CD4-positive, alpha-beta memory T cell (primary cell): ENCODE measurements at regions not wholly inside any gene's neighbourhood (a gene's known extent, or its start where the extent isn't known, plus 50 kb on each side); places are given as distances from the start of the nearest gene placed in this dataset.

Experiments used
- CTCF ChIA-PET: fragments of 350-600 bp; sonication (Branson Sonifier 250); formaldehyde crosslinking; loops from one replicate; lab custom pipeline; 2021; ENCODE audit warnings: inconsistent platforms; ENCODE audit not compliant: partially characterized antibody; lab: Charles Lee
- POLR2A ChIA-PET: fragments of 350-600 bp; sonication (Branson Sonifier 250); formaldehyde crosslinking; loops from one replicate; lab custom pipeline; 2021; ENCODE audit not compliant: partially characterized antibody; lab: Charles Lee
- DNase-seq, 5 donors: peaks; one replicate each; pipeline versions ENCODE4 v3.0.0 to v3.0.0-alpha.2; 2020 to 2022; ENCODE audit warnings: mixed read lengths in 1 of 5
- H3K27ac ChIP-seq: one replicate; pipeline ENCODE4 v1.7.0; 2013; ENCODE audit warnings: low read depth, low read length
- H3K27me3 ChIP-seq: 2 replicates; pipeline ENCODE4 v1.7.0; 2013; ENCODE audit warnings: mild to moderate bottlenecking, low read length, moderate library complexity; ENCODE audit not compliant: insufficient read depth
- H3K36me3 ChIP-seq: 2 replicates; pipeline ENCODE4 v1.7.0; 2013; ENCODE audit warnings: mild to moderate bottlenecking, low read length, moderate library complexity; ENCODE audit not compliant: insufficient read depth
- H3K4me1 ChIP-seq: 2 replicates; pipeline ENCODE4 v1.7.0; 2013; ENCODE audit warnings: mild to moderate bottlenecking, low read length, moderate library complexity; ENCODE audit not compliant: insufficient read depth
- H3K4me3 ChIP-seq, 2 donors: one replicate each; pipeline ENCODE4 v1.7.0; 2013; ENCODE audit warnings: low read length in 2 of 2, mild to moderate bottlenecking in 1 of 2
- H3K9me3 ChIP-seq, 2 donors: one replicate each; pipeline ENCODE4 v1.7.0; 2013; ENCODE audit warnings: low read length in 2 of 2, control low read depth in 1 of 2; ENCODE audit not compliant: control insufficient read depth in 1 of 2
- H3K27ac Mint-ChIP-seq, 7 donors: one replicate each; pipeline ENCODE4 v1.8.0; 2020 to 2021; ENCODE audit warnings: mixed read lengths in 7 of 7, mild to moderate bottlenecking in 6 of 7, inconsistent platforms in 3 of 7, moderate library complexity in 3 of 7
- H3K27me3 Mint-ChIP-seq, 2 donors: one replicate each; pipeline ENCODE4 v1.8.0; 2020 to 2021; ENCODE audit warnings: mixed read lengths in 2 of 2
- H3K36me3 Mint-ChIP-seq, 2 donors: one replicate each; pipeline ENCODE4 v1.8.0; 2020 to 2021; ENCODE audit warnings: mixed read lengths in 2 of 2, inconsistent platforms in 1 of 2, mild to moderate bottlenecking in 1 of 2
- H3K4me1 Mint-ChIP-seq, 4 donors: one replicate each; pipeline ENCODE4 v1.8.0; 2020 to 2021; ENCODE audit warnings: mixed read lengths in 4 of 4, mild to moderate bottlenecking in 1 of 4
- H3K4me3 Mint-ChIP-seq, 8 donors: one replicate each; pipeline ENCODE4 v1.8.0; 2020 to 2021; ENCODE audit warnings: mixed read lengths in 8 of 8, mild to moderate bottlenecking in 7 of 8, moderate library complexity in 6 of 8, inconsistent platforms in 3 of 8
- H3K9me3 Mint-ChIP-seq, 8 donors: one replicate each; pipeline ENCODE4 v1.8.0; 2020 to 2021; ENCODE audit warnings: mixed read lengths in 8 of 8, mild to moderate bottlenecking in 5 of 8, inconsistent platforms in 3 of 8, moderate library complexity in 1 of 8
- intact Hi-C: fragments of 100-400 bp; cut with micrococcal nuclease; formaldehyde crosslinking; loops from one replicate; pipeline ENCODE4 v1.15.1; 2023

DNA sequence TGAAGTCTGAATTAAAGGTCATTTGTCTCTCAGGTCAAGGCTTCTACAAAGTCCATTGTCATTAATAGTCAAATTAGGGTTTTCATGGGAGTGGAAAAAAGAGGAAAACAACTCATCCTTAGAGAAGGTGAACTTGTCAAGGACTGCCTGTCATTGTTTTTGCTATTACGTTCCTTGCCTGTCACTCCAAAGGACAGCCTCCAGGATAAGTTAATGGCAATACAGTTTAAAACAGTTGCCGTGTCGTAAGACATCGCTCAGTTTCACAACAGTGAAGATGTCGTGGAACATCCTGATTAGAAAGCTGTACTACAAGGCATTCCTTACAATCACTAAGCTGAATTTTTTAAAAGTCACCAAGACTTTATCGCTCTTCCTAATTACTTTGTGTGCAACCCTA lies 466.8 kb upstream of the SMIM31 start:
- Mint-ChIP-seq H3K27ac (no peak overlapping the region), H3K9me3 (peaks cover 0 to 1% (median 0%) of the 10 kb centered on the region in 8 donors), H3K4me3 (no peak overlapping the region), H3K27me3 (no peaks in the 10 kb centered on the region), H3K36me3 (no peaks in the 10 kb centered on the region), H3K4me1 (no peaks in the 10 kb centered on the region)
- Histone ChIP-seq H3K27ac (no peak overlapping the region), H3K36me3 (no peaks in the 10 kb centered on the region), H3K4me3 (no peak overlapping the region), H3K4me1 (no peaks in the 10 kb centered on the region), H3K9me3 (no peaks in the 10 kb centered on the region), H3K27me3 (no peaks in the 10 kb centered on the region)
- CTCF ChIA-PET, result interaction anchor here (0.8 kb wide), 1 partner anchor 39 kb away, joined by 3 read pairs; no protein-coding TSS in a partner anchor
- POLR2A ChIA-PET, result no interaction called here
- intact Hi-C loops, result no loop called here
- no peak for DNase-seq

DNA sequence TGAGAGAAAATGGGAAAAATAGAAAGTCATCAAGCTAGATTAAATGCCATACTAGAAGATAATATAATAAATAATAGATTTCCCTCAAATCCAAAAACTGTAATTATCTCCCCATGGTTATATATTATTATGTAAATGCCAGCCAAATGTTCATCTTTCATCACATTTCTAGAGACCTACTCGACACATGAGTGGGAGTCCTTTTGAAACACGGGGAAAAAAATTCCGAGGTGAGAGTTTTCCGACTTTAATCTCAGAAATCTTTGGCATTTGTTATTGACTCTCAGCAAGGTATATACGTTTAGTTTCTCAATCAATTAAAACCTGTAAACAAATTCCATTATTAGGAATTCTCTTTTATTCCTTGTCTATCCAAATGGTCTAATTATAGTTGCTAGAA lies 465.4 kb upstream of the SMIM31 start:
- no peaks in the 10 kb centered on the region for H3K9me3 ChIP-seq
- H3K4me1 ChIP-seq, result no peaks in the 10 kb centered on the region
- H3K9me3 Mint-ChIP-seq, result peaks cover 0 to 1% (median 0%) of the 10 kb centered on the region in 8 donors
- H3K36me3 ChIP-seq, result no peaks in the 10 kb centered on the region
- no peak overlapping the region for H3K27ac ChIP-seq
- H3K4me3 Mint-ChIP-seq, result no peak overlapping the region
- intact Hi-C loops, result no loop called here
- CTCF ChIA-PET, result no interaction called here
- POLR2A ChIA-PET, result no interaction called here
- no peak overlapping the region for H3K4me3 ChIP-seq
- no peaks in the 10 kb centered on the region for H3K27me3 Mint-ChIP-seq
- H3K27me3 ChIP-seq, result no peaks in the 10 kb centered on the region
- H3K27ac Mint-ChIP-seq, result no peak overlapping the region
- no peaks in the 10 kb centered on the region for H3K4me1 Mint-ChIP-seq
- no peak for DNase-seq
- H3K36me3 Mint-ChIP-seq, result no peaks in the 10 kb centered on the region

DNA sequence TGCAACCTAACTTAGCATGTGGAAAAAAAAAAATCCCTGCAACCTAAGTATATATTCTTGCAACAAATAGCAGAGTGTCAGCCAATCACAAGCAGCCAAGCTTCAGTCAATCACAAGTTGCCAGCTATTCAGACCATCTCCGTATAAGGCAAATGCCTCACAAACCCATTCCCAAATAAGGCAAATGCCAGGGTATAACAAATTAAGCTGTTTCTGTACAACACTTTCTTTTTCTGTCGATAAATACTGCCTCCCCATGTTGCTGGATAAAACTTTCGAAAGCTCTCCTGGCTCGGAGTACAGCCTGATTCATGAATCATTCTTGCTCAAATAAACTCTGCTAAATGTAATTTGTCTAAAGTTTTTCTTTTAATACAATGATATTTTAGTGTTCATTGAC lies 460.7 kb upstream of the SMIM31 start:
- H3K9me3 Mint-ChIP-seq, result peaks cover 0 to 3% (median 0%) of the 10 kb centered on the region in 8 donors
- Histone ChIP-seq H3K36me3 (no peaks in the 10 kb centered on the region), H3K4me3 (no peak overlapping the region), H3K4me1 (no peaks in the 10 kb centered on the region), H3K9me3 (no peaks in the 10 kb centered on the region), H3K27me3 (no peaks in the 10 kb centered on the region), H3K27ac (no peak overlapping the region)
- no peak overlapping the region for H3K4me3 Mint-ChIP-seq
- H3K27me3 Mint-ChIP-seq, result no peaks in the 10 kb centered on the region
- no peaks in the 10 kb centered on the region for H3K36me3 Mint-ChIP-seq
- DNase-seq, result no peak
- H3K27ac Mint-ChIP-seq, result no peak overlapping the region
- no peaks in the 10 kb centered on the region for H3K4me1 Mint-ChIP-seq
- intact Hi-C loops, result no loop called here
- ChIA-PET POLR2A (no interaction called here), CTCF (interaction anchor here (0.6 kb wide), 1 partner anchor 910 kb away, joined by 3 read pairs; no protein-coding TSS in a partner anchor)

DNA sequence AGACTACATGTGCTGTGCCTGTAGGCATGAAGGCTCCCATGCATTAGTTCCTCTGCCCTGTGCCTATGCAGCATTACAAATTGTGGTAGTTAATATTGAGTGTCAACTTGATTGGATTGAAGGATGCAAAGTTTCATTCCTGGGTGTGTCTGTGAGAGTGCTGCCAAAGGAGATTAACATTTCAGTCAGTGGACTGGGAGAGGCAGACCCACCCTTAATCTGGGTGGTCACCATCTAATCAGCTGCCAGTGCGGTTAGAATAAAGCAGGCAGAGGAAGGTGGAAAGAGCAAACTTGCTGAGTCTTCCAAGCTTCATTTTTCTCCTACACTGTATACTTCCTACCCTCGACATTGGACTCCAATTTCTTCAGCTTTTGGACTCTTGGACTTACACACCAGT lies 460.2 kb upstream of the SMIM31 start:
- Mint-ChIP-seq H3K4me1 (no peaks in the 10 kb centered on the region), H3K27ac (no peak overlapping the region), H3K27me3 (no peaks in the 10 kb centered on the region), H3K36me3 (no peaks in the 10 kb centered on the region), H3K9me3 (peaks cover 0 to 3% (median 0%) of the 10 kb centered on the region in 8 donors), H3K4me3 (no peak overlapping the region)
- ChIA-PET CTCF (interaction anchor here (0.6 kb wide), 1 partner anchor 911 kb away, joined by 3 read pairs; no protein-coding TSS in a partner anchor), POLR2A (no interaction called here)
- DNase-seq, result no peak
- Histone ChIP-seq H3K4me3 (no peak overlapping the region), H3K27me3 (no peaks in the 10 kb centered on the region), H3K36me3 (no peaks in the 10 kb centered on the region), H3K27ac (no peak overlapping the region), H3K9me3 (no peaks in the 10 kb centered on the region), H3K4me1 (no peaks in the 10 kb centered on the region)
- intact Hi-C loops, result no loop called here

GRCh38 chr4:164301430-164301829 lies 452.5 kb upstream of the SMIM31 start:
- H3K27me3 Mint-ChIP-seq, result no peaks in the 10 kb centered on the region
- no peak for DNase-seq
- H3K27ac Mint-ChIP-seq, result no peak overlapping the region
- Histone ChIP-seq H3K36me3 (no peaks in the 10 kb centered on the region), H3K9me3 (no peaks in the 10 kb centered on the region), H3K4me1 (no peaks in the 10 kb centered on the region), H3K4me3 (no peak overlapping the region), H3K27me3 (no peaks in the 10 kb centered on the region), H3K27ac (no peak overlapping the region)
- intact Hi-C loops, result no loop called here
- no peaks in the 10 kb centered on the region for H3K36me3 Mint-ChIP-seq
- ChIA-PET POLR2A (no interaction called here), CTCF (no interaction called here)
- peaks cover 0 to 2% (median 0%) of the 10 kb centered on the region in 8 donors for H3K9me3 Mint-ChIP-seq
- no peaks in the 10 kb centered on the region for H3K4me1 Mint-ChIP-seq
- no peak overlapping the region for H3K4me3 Mint-ChIP-seq

DNA sequence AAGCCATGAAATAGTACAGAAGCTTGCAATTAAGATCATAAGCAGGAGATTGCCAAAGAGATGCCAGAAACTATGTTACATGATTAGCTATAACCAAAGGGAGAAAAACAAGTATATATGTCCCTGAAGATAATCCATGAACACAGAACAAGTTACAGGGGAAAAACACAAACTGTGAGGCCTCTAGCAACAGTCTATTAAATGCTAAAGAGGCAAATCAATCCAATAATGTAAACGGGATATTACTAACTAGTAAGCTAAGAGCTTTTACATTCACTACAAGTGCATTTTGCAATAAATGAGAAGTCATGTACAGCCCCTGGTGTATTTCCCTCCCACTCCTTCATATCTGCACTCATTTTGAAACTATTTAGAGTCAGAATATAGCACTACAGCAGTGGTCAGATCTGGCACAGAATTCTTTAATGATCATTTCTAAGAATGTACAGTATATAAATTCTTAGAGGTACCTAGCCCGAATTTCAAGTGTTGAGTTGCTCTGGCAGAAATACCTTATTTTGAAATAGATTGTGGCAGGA lies 449.8 kb upstream of the SMIM31 start:
- H3K4me3 ChIP-seq, result no peak overlapping the region
- no peak overlapping the region for H3K27ac ChIP-seq
- Mint-ChIP-seq H3K4me3 (no peak overlapping the region), H3K4me1 (no peaks in the 10 kb centered on the region), H3K9me3 (peaks cover 0 to 2% (median 0%) of the 10 kb centered on the region in 8 donors), H3K27me3 (no peaks in the 10 kb centered on the region), H3K27ac (no peak overlapping the region), H3K36me3 (no peaks in the 10 kb centered on the region)
- no peaks in the 10 kb centered on the region for H3K27me3 ChIP-seq
- H3K4me1 ChIP-seq, result no peaks in the 10 kb centered on the region
- ChIA-PET POLR2A (no interaction called here), CTCF (no interaction called here)
- no peaks in the 10 kb centered on the region for H3K9me3 ChIP-seq
- H3K36me3 ChIP-seq, result no peaks in the 10 kb centered on the region
- no peak for DNase-seq
- intact Hi-C loops, result no loop called here

GRCh38 chr4:164304861-164305260 lies 449.1 kb upstream of the SMIM31 start:
- CTCF ChIA-PET, result no interaction called here
- POLR2A ChIA-PET, result no interaction called here
- no peaks in the 10 kb centered on the region for H3K4me1 ChIP-seq
- H3K4me1 Mint-ChIP-seq, result no peaks in the 10 kb centered on the region
- H3K27ac Mint-ChIP-seq, result no peak overlapping the region
- no peaks in the 10 kb centered on the region for H3K27me3 ChIP-seq
- H3K36me3 ChIP-seq, result no peaks in the 10 kb centered on the region
- no peak overlapping the region for H3K4me3 ChIP-seq
- H3K9me3 Mint-ChIP-seq, result peaks cover 0 to 2% (median 0%) of the 10 kb centered on the region in 8 donors
- no peak overlapping the region for H3K4me3 Mint-ChIP-seq
- H3K9me3 ChIP-seq, result no peaks in the 10 kb centered on the region
- DNase-seq, result no peak
- no peaks in the 10 kb centered on the region for H3K36me3 Mint-ChIP-seq
- H3K27ac ChIP-seq, result no peak overlapping the region
- H3K27me3 Mint-ChIP-seq, result no peaks in the 10 kb centered on the region
- intact Hi-C loops, result no loop called here
